ENCODE measurements at regions not wholly inside any gene's neighbourhood (a gene's known extent, or its start where the extent isn't known, plus 50 kb on each side); places are given as distances from the start of the nearest gene placed in this dataset.

DNA sequence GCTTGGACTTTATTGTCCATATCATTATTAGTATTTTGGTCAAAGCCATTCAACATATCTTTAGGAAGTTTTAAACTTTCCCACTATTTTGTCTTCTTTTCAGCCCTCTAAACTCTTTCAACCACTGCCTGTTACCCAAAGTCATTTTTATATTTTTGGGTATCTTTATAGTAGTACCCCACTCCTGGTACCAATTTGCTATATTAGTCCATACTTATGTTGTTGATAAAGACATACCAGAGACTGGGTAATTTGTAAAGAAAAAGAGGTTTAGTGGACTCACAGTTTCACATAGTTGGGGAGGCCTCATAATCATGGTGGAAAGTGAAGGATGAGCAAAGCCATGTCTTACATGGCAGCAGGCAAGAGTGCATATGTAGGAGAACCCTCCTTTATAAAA lies 271.4 kb downstream of the KLHL4 start (continued):
- TF ChIP-seq REST (IDR thresholded peaks at IDR 0.05; ENCODE audit: unreplicated experiment), result no peak
- TF ChIP-seq, protein P1, sequence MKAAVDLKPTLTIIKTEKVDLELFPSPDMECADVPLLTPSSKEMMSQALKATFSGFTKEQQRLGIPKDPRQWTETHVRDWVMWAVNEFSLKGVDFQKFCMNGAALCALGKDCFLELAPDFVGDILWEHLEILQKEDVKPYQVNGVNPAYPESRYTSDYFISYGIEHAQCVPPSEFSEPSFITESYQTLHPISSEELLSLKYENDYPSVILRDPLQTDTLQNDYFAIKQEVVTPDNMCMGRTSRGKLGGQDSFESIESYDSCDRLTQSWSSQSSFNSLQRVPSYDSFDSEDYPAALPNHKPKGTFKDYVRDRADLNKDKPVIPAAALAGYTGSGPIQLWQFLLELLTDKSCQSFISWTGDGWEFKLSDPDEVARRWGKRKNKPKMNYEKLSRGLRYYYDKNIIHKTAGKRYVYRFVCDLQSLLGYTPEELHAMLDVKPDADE (IDR thresholded peaks at IDR 0.05), result no peak

DNA sequence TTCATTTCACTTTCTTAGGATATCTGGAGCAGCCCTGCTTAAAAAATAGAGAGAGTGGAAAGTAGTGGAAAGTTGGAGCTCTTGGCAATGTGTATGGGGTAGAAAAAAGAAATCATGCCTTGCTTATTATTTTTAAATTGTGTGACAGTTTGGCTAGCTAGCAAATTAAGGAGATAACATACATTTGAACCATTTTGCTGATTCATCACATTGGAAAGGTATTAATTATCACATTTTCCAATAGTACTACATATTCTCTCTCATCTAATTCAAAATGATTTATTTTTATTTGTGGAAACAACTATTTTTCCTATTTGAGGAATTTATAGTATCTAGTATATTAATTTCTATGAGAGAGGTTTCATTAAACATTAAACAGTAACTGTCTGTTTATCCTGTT lies 280.4 kb downstream of the KLHL4 start:
- Histone ChIP-seq H3K27ac (ENCODE audit: low read depth) (no peak overlapping the region), H3K4me1 (ENCODE audit: insufficient read depth) (no peaks in the 10 kb centered on the region), H4K20me1 (replicated peaks; ENCODE audit: insufficient read depth) (no peaks in the 10 kb centered on the region), H3K36me3 (ENCODE audit: insufficient read depth) (no peaks in the 10 kb centered on the region), H2AFZ (no peak overlapping the region), H3F3A (replicated peaks; ENCODE audit: low read depth) (no peaks in the 10 kb centered on the region), H3K27me3 (ENCODE audit: insufficient read depth) (no peaks in the 10 kb centered on the region), H3K4me3 (no peak overlapping the region), H3K9me2 (ENCODE audit: insufficient read depth) (no peaks in the 10 kb centered on the region), H3K4me2 (no peak overlapping the region), H3K79me2 (replicated peaks; ENCODE audit: insufficient read depth) (no peaks in the 10 kb centered on the region)
- no peak overlapping the region for H3K4me3 Mint-ChIP-seq
- DNase-seq (ENCODE audit: low spot score) (no peak), ATAC-seq (no peak)
- no peaks in the 10 kb centered on the region for H3K27me3 Mint-ChIP-seq (ENCODE audit: insufficient read depth, low read depth, poor library complexity)
- H3K4me1 Mint-ChIP-seq, result peaks cover 7% of the 10 kb centered on the region; the same call in 2 of the 3 replicates
- H3K9me3 Mint-ChIP-seq, result no peaks in the 10 kb centered on the region
- no peaks in the 10 kb centered on the region for H3K36me3 Mint-ChIP-seq (ENCODE audit: low read depth)
- H3K27ac Mint-ChIP-seq, result no peak overlapping the region
- TF ChIP-seq ZNF462 (CRISPR knock-in tag; IDR thresholded peaks at IDR 0.05) (no peak), STAT1 (IDR thresholded peaks at IDR 0.05; ENCODE audit: unreplicated experiment) (no peak), EZH2phosphoT487 (IDR thresholded peaks at IDR 0.05; ENCODE audit: unreplicated experiment) (no peak), JUNB (IDR thresholded peaks at IDR 0.05; ENCODE audit: unreplicated experiment) (no peak), ZNF114 (CRISPR knock-in tag; IDR thresholded peaks at IDR 0.05) (no peak), CREB1 (CRISPR knock-in tag; IDR thresholded peaks at IDR 0.05; ENCODE audit: low read depth) (no peak), POLR2AphosphoS5 (IDR thresholded peaks at IDR 0.05; ENCODE audit: low read depth) (no peak), ZNF331 (CRISPR knock-in tag; IDR thresholded peaks at IDR 0.05; ENCODE audit: low read depth) (no peak), NANOG (IDR thresholded peaks at IDR 0.05; ENCODE audit: borderline replicate concordance) (no peak)
- TF ChIP-seq, protein P2, sequence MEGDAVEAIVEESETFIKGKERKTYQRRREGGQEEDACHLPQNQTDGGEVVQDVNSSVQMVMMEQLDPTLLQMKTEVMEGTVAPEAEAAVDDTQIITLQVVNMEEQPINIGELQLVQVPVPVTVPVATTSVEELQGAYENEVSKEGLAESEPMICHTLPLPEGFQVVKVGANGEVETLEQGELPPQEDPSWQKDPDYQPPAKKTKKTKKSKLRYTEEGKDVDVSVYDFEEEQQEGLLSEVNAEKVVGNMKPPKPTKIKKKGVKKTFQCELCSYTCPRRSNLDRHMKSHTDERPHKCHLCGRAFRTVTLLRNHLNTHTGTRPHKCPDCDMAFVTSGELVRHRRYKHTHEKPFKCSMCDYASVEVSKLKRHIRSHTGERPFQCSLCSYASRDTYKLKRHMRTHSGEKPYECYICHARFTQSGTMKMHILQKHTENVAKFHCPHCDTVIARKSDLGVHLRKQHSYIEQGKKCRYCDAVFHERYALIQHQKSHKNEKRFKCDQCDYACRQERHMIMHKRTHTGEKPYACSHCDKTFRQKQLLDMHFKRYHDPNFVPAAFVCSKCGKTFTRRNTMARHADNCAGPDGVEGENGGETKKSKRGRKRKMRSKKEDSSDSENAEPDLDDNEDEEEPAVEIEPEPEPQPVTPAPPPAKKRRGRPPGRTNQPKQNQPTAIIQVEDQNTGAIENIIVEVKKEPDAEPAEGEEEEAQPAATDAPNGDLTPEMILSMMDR (conservative IDR thresholded peaks at IDR 0.05; ENCODE audit: low read depth in 2 of 2), result no peak
- TF ChIP-seq, protein P1 (IDR thresholded peaks at IDR 0.05), result no peak

All from GM23338 (cell line).